ENCODE measurements at regions not wholly inside any gene's neighbourhood (a gene's known extent, or its start where the extent isn't known, plus 50 kb on each side); places are given as distances from the start of the nearest gene placed in this dataset.

DNA sequence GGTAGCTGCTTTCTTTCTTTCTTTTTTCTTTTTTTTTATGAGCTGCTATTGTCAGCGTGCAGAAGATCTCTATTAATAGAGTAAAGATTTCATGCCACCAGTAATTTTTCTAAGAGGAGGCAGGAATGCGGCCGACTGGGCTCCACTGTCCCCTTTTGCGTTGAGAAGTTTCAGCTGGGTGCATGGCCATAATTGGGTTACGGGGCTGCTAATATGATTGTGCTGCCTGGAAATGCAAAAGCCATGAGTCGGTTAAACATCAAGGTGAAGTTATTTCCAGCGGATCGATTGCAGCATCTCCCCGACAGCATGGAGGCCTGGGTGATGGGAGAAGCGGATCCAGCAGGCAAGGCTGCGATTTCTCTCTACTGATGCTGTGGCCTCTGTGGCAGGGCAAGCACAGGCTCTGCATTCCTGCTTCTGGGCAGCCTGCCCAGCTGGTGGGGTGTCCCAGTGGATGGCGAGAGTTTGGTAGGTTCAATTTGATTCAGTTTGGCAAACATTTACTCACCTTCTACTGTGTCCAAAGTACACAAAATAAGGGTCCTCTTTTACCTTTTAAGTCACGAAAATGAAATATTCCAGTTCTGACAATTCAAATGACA is 54.4 kb upstream of the PRMT8 start:
- Histone ChIP-seq H3K4me3 (no peak overlapping the region), H3K27ac (replicated peaks in 1 of 4) (no peak overlapping the region), H3K4me1 (no peaks in the 10 kb centered on the region), H3K9me3 (no peaks in the 10 kb centered on the region), H3K36me3 (no peaks in the 10 kb centered on the region), H3K27me3 (peaks cover 0 to 4% (median 0%) of the 10 kb centered on the region in 4 donors)
- TF ChIP-seq EP300 (IDR thresholded peaks at IDR 0.05): no peak
- no peak for TF ChIP-seq POLR2A (IDR thresholded peaks at IDR 0.05; ENCODE audit: low read depth)
- TF ChIP-seq CTCF (IDR thresholded peaks at IDR 0.05): no peak
- no peak for TF ChIP-seq POLR2AphosphoS5 (IDR thresholded peaks at IDR 0.05)
- DNase-seq (ENCODE audit: extremely low spot score): no peak
- intact Hi-C loops (cut with DNase I): no loop called here
- WGBS: 52% methylated on average over 13 of the region's 13 CpGs

GRCh38 chr12:3437986-3438385 is 53.0 kb upstream of the PRMT8 start:
- H3K27me3 ChIP-seq: peaks cover 0 to 4% (median 0%) of the 10 kb centered on the region in 4 donors
- no peaks in the 10 kb centered on the region for H3K4me1 ChIP-seq
- intact Hi-C loops (cut with DNase I): no loop called here
- no peak for TF ChIP-seq EP300 (IDR thresholded peaks at IDR 0.05)
- no peak for TF ChIP-seq POLR2AphosphoS5 (IDR thresholded peaks at IDR 0.05)
- no peak for TF ChIP-seq CTCF (IDR thresholded peaks at IDR 0.05)
- TF ChIP-seq POLR2A (IDR thresholded peaks at IDR 0.05; ENCODE audit: low read depth): no peak
- H3K27ac ChIP-seq (replicated peaks in 1 of 4): no peak overlapping the region
- no peak overlapping the region for H3K4me3 ChIP-seq
- DNase-seq (ENCODE audit: extremely low spot score): no peak
- no peaks in the 10 kb centered on the region for H3K9me3 ChIP-seq
- 88% methylated on average over 3 of the region's 9 CpGs for WGBS
- no peaks in the 10 kb centered on the region for H3K36me3 ChIP-seq

DNA sequence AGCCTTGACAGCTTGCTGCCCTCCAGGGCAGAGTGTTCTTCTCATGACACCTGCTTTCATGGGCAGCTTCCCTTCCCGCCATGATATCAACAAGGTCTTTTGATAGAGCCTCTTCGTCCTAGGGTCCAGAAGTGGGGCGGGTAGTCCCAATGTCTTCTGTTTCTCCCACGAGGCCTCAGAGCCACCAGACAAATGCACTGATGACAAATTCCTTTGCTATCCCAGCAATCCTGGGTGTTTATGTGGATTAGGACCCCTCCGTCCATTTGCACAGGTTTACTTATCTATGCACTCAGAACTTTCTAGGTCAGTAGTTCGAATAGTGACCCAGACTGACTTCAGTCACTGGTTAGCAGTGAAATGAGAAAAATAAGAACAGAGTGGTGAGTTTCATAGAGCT is 52.6 kb upstream of the PRMT8 start:
- Histone ChIP-seq H3K4me3 (no peak overlapping the region), H3K27me3 (peaks cover 0 to 4% (median 0%) of the 10 kb centered on the region in 4 donors), H3K36me3 (no peaks in the 10 kb centered on the region), H3K9me3 (no peaks in the 10 kb centered on the region), H3K4me1 (no peaks in the 10 kb centered on the region), H3K27ac (replicated peaks in 1 of 4) (no peak overlapping the region)
- no peak for TF ChIP-seq POLR2AphosphoS5 (IDR thresholded peaks at IDR 0.05)
- no peak for TF ChIP-seq EP300 (IDR thresholded peaks at IDR 0.05)
- TF ChIP-seq POLR2A (IDR thresholded peaks at IDR 0.05; ENCODE audit: low read depth): no peak
- no peak for TF ChIP-seq CTCF (IDR thresholded peaks at IDR 0.05)
- DNase-seq (ENCODE audit: extremely low spot score): no peak
- 83% methylated on average over 6 of the region's 6 CpGs for WGBS
- intact Hi-C loops (cut with DNase I): no loop called here

All from esophagus muscularis mucosa (tissue), 4 donors.